ENCODE measurements at regions not wholly inside any gene's neighbourhood (a gene's known extent, or its start where the extent isn't known, plus 50 kb on each side); places are given as distances from the start of the nearest gene placed in this dataset.

GRCh38 chr1:22286491-22286890 is 143.6 kb upstream of the WNT4 start:
- TF ChIP-seq CTCF (IDR thresholded peaks at IDR 0.05; ENCODE audit: low read depth, low read length, poor library complexity, severe bottlenecking) (peak; percentile 21), EZH2phosphoT487 (IDR thresholded peaks at IDR 0.05; ENCODE audit: borderline replicate concordance, low read length) (no peak)
